ENCODE measurements at regions not wholly inside any gene's neighbourhood (a gene's known extent, or its start where the extent isn't known, plus 50 kb on each side); places are given as distances from the start of the nearest gene placed in this dataset.
"Not testable (repeated sequence)": the region's sequence is repeated elsewhere in the genome, so short reads cannot be mapped to it uniquely, and the experiment has no call there.

DNA sequence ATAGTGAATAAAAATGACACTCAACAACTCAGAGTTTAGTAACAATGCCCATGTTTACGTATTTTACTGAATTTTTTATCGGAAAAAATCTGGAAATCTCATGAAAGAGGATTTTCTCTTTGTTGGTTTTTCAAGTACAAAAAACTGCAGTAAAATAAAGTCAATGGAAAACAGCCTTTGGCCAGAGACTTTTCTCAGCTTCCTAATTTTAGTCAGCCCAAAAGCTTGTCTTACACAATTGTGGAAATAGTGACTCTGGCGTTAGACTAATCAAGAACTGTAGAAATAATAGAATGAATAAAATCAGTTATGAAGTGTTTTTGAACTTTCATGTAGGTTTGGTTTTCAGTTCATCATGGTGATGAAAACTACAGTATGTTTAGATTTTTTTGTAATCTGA, 234.7 kb downstream of the DKK2 start:
- Mint-ChIP-seq H3K36me3 (ENCODE audit: low read depth) (no peaks in the 10 kb centered on the region), H3K27me3 (no peaks in the 10 kb centered on the region), H3K4me1 (no peaks in the 10 kb centered on the region), H3K4me3 (no peak overlapping the region), H3K9me3 (no peaks in the 10 kb centered on the region), H3K27ac (no peak overlapping the region)
- no peak for ATAC-seq
- DNase-seq = no peak

DNA sequence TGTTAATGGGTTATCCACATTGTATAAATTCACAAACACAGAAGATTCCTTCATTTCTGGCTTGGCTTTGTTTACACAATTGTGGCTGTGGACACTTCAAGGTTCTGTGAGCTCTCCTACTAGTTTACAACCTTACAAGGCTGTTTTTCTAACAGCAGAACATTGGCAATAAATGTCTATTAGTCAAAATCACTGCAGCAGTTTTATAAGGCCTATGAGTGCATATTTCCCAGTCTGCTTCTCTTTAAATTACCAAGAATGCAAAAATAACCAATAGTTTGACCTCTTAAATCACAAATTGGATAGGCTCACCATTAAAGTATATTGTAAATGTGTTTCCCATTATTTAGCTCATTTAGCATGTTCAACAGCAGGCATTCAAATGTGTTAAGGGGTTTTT, 239.2 kb downstream of the DKK2 start:
- Mint-ChIP-seq H3K4me3 (no peak overlapping the region), H3K4me1 (no peaks in the 10 kb centered on the region), H3K9me3 (no peaks in the 10 kb centered on the region), H3K27ac (no peak overlapping the region), H3K36me3 (ENCODE audit: low read depth) (no peaks in the 10 kb centered on the region), H3K27me3 (no peaks in the 10 kb centered on the region)
- DNase-seq (no peak), ATAC-seq (no peak)

DNA sequence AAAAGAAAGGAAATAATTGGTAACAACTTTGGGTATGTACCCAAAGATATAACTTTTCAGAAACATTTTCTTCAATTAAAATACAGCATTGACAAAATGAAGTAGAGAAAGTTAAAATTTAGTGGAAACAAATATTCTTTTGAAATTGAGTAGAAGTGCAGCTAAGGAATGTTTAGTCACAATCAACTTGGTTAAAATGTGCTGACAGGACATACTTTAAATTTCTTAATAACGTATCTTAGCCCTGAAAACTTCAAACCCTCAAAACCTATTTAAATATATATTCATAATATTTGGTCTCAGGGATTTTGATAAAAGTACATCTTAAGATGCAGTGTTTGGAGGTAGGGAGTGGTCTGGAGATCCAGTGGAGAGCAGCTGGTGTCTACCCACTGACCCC, 240.8 kb downstream of the DKK2 start:
- ATAC-seq (no peak), DNase-seq (no peak)
- Mint-ChIP-seq H3K27ac (no peak overlapping the region), H3K4me1 (no peaks in the 10 kb centered on the region), H3K27me3 (no peaks in the 10 kb centered on the region), H3K9me3 (no peaks in the 10 kb centered on the region), H3K36me3 (ENCODE audit: low read depth) (no peaks in the 10 kb centered on the region), H3K4me3 (no peak overlapping the region)

DNA sequence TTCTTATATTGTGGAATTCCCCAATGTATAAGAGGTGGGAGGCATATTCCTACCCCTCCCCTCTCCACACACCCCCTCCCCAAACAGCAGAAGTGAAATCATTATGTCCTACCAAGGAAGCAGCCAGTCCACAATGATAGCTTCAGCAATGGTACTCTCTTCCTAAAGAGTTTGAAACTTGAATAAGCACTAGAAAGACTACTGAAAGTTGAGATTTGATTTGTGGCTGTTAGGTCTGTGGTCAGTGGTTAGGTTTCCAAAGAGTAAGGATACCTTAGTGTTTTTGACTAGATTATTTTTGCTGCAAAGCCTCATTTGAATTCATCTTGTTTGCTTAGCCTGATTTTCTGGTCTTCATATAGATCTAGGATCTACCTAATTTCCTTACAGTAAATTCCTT, 242.2 kb downstream of the DKK2 start:
- H3K27ac Mint-ChIP-seq = no peak overlapping the region
- H3K36me3 Mint-ChIP-seq (ENCODE audit: low read depth) = no peaks in the 10 kb centered on the region
- no peaks in the 10 kb centered on the region for H3K4me1 Mint-ChIP-seq
- DNase-seq = no peak
- H3K27me3 Mint-ChIP-seq = no peaks in the 10 kb centered on the region
- ATAC-seq = no peak
- peaks cover 5% of the 10 kb centered on the region for H3K9me3 Mint-ChIP-seq
- no peak overlapping the region for H3K4me3 Mint-ChIP-seq

DNA sequence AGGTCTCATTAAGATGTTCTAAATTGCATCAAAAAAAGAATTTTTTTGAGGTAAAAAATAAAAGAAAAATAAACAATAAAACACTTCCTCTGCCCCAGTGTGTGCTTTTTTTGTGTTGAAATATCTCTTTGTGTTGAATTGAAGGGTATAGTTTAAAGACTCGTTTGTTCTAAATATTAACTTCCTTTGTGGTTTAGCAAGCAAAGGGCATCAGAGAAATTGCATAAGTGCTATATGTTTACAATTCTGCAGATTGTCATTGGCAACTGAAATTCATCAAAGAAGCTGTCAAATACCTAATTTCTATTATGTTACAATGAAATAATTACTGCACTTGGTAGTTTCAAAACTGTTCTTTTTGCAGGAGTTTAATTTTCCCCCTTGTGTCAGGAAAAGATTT, 260.5 kb downstream of the DKK2 start:
- Mint-ChIP-seq H3K27ac (no peak overlapping the region), H3K27me3 (no peaks in the 10 kb centered on the region), H3K4me1 (no peaks in the 10 kb centered on the region), H3K9me3 (peaks cover 18% of the 10 kb centered on the region), H3K4me3 (no peak overlapping the region), H3K36me3 (ENCODE audit: low read depth) (no peaks in the 10 kb centered on the region)
- DNase-seq = no peak
- no peak for ATAC-seq

DNA sequence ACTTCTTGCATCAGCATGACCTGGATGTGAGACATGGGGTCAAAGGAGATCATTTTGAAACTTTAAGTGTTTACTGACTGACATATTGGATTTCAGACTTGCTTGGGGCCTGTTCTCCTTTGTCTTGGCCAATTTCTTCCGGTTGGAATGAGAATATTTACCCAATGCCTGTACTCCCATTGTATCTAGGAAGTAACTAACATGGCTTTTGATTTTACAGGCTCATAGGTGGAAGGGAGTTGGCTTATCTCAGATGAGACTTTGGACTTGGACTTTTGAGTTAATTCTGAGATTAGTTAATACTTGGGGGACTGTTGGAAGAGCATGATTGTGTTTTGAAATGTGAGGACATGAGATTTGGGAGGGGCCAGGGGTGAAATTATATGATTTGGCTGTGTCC, 262.1 kb downstream of the DKK2 start:
- not testable (repeated sequence) for H3K36me3 Mint-ChIP-seq (ENCODE audit: low read depth); ATAC-seq; H3K27ac Mint-ChIP-seq; DNase-seq; H3K4me3 Mint-ChIP-seq; H3K27me3 Mint-ChIP-seq; H3K4me1 Mint-ChIP-seq
- peaks cover 30% of the 10 kb centered on the region for H3K9me3 Mint-ChIP-seq

DNA sequence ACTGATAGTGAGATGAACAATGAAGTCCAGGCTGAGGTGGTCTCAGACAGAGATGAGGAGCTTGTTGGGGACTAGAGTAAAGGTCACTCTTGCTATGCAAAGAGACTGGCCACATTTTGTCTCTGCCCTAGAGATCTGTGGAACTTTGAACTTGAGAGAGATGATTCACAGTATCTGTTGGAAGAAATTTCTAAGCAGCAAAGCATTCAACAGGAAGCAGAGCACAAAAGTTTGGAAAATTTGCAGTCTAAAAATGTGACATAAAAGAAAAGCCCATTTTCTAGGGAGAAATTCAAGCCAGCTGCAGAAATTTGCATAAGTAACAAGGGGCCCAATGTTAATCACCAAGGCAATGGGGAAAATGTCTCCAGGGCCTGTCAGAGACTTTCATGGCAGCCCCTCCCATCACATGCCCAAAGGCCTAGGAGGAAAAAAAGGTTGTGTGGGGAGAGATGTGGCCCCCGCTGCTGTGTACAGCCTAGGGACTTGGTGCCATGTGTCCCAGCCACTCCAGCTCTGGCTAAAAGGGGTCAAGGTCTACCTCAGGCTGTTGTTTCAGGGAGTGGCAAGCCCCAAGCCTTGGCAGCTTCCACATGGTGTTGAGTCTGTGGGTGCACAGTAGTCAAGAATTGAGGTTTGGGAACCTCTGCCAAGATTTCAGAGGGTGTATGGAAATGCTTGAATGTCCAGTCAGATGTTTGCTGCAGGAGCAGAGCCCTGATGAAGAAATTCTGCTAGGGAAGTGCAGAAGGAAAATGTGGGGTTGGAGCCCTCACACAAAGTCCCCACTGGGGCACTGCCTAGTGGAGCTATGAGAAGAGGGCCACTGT, 262.8 kb downstream of the DKK2 start:
- H3K36me3 Mint-ChIP-seq (ENCODE audit: low read depth) = no peaks in the 10 kb centered on the region
- no peaks in the 10 kb centered on the region for H3K27me3 Mint-ChIP-seq
- H3K9me3 Mint-ChIP-seq = peaks cover 30% of the 10 kb centered on the region
- H3K4me3 Mint-ChIP-seq = no peak overlapping the region
- no peak for ATAC-seq
- H3K4me1 Mint-ChIP-seq = no peaks in the 10 kb centered on the region
- DNase-seq = no peak
- H3K27ac Mint-ChIP-seq = no peak overlapping the region

DNA sequence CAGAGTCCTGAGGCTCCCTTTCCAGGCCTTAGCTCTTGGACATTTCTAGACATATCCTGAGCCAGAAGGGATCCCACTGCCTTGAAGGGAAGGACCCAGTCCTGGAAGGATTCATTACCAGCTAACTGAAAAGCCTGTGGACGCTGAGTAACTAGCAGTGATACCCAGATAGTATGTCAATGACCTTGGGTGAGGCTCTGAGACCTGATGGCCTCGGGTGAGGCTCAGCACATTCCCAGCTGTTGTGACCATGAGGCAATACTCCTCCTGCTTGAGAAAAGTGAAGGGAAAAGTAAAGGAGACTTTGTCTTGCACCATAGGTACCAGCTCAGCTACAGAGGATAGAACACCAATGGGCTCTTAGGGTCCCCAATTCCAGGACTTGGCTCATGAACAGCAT, 268.1 kb downstream of the DKK2 start:
- Mint-ChIP-seq H3K27ac (no peak overlapping the region), H3K36me3 (ENCODE audit: low read depth) (no peaks in the 10 kb centered on the region), H3K4me1 (no peaks in the 10 kb centered on the region), H3K4me3 (no peak overlapping the region), H3K27me3 (no peaks in the 10 kb centered on the region), H3K9me3 (peaks cover 20% of the 10 kb centered on the region)
- no peak for DNase-seq
- ATAC-seq = no peak

DNA sequence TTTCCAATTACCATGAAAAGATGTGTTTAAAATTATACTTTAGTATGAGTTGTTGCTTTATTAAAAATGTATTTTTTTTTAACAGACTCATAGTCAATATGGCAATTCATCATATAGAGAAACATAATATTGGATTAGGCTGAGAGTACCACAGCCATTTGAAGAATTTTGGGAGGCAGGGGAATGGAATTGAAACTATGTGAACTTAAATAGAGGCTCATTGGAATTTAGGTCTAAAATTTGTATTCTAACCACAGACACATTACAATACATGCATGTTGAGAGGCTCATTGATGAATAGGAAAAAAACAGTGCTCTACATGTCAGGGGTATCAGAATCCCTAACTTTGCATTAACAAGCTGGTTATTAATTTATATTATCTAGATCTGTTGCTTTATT, 269.6 kb downstream of the DKK2 start:
- Mint-ChIP-seq H3K4me3 (no peak overlapping the region), H3K36me3 (ENCODE audit: low read depth) (no peaks in the 10 kb centered on the region), H3K4me1 (no peaks in the 10 kb centered on the region), H3K9me3 (peaks cover 14% of the 10 kb centered on the region), H3K27me3 (no peaks in the 10 kb centered on the region), H3K27ac (no peak overlapping the region)
- DNase-seq (no peak), ATAC-seq (no peak)

DNA sequence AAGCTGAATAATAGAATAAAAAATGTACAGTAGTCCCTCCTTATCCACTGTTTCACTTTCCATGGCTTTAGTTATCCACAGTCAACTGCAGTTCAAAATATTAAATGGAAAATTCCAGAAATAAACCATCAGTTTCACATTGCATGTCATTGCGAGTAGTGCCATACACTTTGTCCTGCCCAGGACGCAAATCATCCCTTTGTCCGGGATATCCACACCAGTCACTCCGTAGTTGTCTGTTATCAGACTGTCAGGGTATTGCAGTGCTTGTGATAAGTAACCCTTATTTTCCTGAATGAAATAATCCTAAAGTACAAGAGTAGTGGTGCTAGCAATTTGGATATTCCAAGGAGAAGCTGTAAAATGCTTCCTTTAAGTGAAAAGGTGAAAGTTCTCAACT, 271.3 kb downstream of the DKK2 start:
- Mint-ChIP-seq H3K9me3 (peaks cover 6% of the 10 kb centered on the region), H3K27me3 (no peaks in the 10 kb centered on the region), H3K4me1 (no peaks in the 10 kb centered on the region), H3K4me3 (no peak overlapping the region), H3K27ac (no peak overlapping the region), H3K36me3 (ENCODE audit: low read depth) (no peaks in the 10 kb centered on the region)
- no peak for ATAC-seq
- DNase-seq = no peak

DNA sequence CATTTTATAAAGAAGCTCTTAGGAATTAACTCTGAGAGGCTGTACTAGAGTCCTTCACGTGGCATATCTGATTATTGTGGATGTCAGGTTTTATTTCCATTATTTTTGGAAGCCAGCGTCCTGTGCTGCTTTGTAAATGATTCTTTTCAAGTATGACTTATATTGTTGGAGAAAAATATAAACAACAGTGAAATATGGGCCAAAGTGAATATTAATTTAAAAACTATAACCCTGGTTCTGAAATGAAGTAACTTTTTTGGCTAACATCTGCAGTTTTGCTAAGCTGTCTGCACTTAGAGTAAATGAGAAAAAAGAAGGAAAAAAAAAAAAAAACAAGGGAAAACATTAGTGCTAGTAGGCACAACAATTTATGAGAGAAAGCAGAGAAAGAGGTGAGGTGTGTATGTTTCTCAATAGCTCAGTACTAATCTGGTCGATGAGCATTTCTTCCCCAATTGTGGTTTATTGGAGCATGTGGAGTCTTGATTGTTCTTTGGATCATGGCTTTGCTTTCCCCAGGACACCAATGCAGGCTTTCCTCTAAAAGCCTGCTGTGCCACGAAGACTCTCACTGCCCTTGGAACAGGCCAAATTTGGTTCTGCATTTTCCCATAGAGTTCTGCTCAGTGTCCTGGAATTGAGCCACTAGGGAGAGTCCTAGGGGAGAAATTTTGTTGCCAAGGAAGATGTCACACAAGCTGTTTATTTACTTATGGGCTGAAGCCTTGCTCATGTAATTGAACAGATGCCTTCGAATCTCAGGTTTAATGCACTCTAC, 273.3 kb downstream of the DKK2 start:
- no peak for DNase-seq
- Mint-ChIP-seq H3K36me3 (ENCODE audit: low read depth) (no peaks in the 10 kb centered on the region), H3K9me3 (no peaks in the 10 kb centered on the region), H3K27ac (no peak overlapping the region), H3K4me3 (no peak overlapping the region), H3K4me1 (no peaks in the 10 kb centered on the region), H3K27me3 (no peaks in the 10 kb centered on the region)
- no peak for ATAC-seq

DNA sequence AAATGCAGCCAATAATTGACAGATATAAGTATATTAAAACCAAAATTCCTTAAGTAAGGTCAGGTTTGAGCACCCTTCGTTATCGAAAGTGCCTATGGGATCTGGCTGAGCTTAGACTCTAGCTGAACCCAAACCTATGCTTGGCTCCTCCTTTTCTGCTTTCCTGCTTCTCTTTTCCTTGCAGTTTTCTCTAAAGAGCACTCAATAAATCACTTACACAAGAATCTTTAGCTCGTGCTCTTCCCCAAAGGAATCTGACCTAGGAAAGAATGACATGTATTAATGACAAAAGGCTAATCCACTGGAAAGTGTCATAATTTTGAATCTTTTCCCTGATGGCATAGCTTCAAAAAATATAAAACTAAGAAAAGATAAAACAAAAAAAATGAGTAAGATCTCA, 282.7 kb downstream of the DKK2 start:
- Mint-ChIP-seq H3K4me1 (no peaks in the 10 kb centered on the region), H3K27me3 (no peaks in the 10 kb centered on the region), H3K27ac (no peak overlapping the region), H3K4me3 (no peak overlapping the region), H3K36me3 (ENCODE audit: low read depth) (no peaks in the 10 kb centered on the region), H3K9me3 (peaks cover under 1% of the 10 kb centered on the region)
- DNase-seq (no peak), ATAC-seq (no peak)

DNA sequence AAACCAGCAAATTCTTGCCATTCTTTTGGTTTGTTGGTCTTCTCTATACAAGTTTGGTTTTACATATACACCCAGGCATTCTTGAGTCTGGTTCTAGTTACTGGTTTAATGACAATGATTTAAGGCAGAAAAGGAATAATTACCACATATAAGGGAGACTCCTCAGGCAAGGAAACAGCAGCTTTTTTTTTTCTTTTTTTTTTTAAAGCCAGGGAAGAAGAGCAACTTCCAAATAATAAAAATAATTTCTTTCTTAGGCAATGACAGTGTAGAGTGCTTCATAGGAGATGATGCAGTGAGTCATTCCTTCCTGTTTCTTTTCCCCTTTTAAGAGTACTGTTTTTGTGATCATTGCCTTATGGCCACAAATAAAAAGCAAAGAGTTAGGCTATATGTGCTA, 289.7 kb downstream of the DKK2 start:
- no peak overlapping the region for H3K4me3 Mint-ChIP-seq
- no peaks in the 10 kb centered on the region for H3K4me1 Mint-ChIP-seq
- no peaks in the 10 kb centered on the region for H3K27me3 Mint-ChIP-seq
- peaks cover 10% of the 10 kb centered on the region for H3K9me3 Mint-ChIP-seq
- no peak overlapping the region for H3K27ac Mint-ChIP-seq
- ATAC-seq (no peak), DNase-seq (no peak)
- H3K36me3 Mint-ChIP-seq (ENCODE audit: low read depth) = no peaks in the 10 kb centered on the region

DNA sequence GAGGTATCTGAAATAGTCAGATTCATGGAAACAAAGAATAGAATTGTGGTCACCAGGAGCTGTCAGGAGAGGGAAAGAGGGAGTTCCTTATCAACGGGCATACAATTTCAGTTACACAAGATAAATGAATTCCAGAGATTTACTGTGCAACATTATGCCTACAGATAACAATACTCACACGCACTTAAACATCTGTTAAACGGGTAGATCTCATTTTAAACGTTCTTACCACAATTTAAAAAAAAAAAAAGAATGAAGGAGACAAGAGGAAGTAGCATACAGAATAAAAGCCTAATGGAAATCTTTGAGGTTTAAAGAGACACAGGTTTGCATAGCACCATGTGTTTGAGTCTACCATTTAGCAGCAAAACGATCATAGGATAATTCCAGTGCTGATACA, 298.0 kb downstream of the DKK2 start:
- Mint-ChIP-seq H3K36me3 (ENCODE audit: low read depth) (no peaks in the 10 kb centered on the region), H3K4me3 (no peak overlapping the region), H3K9me3 (peaks cover 4% of the 10 kb centered on the region), H3K27ac (no peak overlapping the region), H3K27me3 (no peaks in the 10 kb centered on the region), H3K4me1 (no peaks in the 10 kb centered on the region)
- no peak for ATAC-seq
- no peak for DNase-seq

DNA sequence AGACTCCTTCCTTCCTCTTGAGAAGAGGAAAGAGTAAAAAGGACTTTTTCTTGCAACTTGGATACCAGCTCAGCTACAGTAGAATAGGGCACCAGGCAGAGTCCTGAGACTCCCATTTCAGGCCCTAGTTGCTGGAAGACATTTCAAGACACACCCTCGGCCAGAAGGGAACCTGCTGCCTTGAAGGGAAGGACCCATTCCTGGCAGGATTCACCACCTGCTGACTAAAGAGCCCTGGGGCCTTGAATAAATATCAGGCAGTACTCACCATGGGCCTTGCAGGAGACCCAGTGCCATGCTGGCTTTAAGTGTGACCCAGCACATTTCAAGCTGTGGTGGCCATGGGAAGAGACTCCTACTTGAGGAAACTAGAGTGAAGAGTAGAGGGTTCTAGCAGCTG, 317.6 kb downstream of the DKK2 start:
- H3K36me3 Mint-ChIP-seq (ENCODE audit: low read depth) = no peaks in the 10 kb centered on the region
- no peak overlapping the region for H3K27ac Mint-ChIP-seq
- ATAC-seq (no peak), DNase-seq (no peak)
- H3K4me3 Mint-ChIP-seq = no peak overlapping the region
- H3K4me1 Mint-ChIP-seq = no peaks in the 10 kb centered on the region
- H3K9me3 Mint-ChIP-seq = peaks cover 9% of the 10 kb centered on the region
- no peaks in the 10 kb centered on the region for H3K27me3 Mint-ChIP-seq

All from activated naive CD8-positive, alpha-beta T cell treated with anti-CD3 and anti-CD28 coated beads, Interleukin-2, amount 50 U/mL, for 24 hours (primary cell).